HUDEP-2 (cell line): ENCODE measurements at regions not wholly inside any gene's neighbourhood (a gene's known extent, or its start where the extent isn't known, plus 50 kb on each side); places are given as distances from the start of the nearest gene placed in this dataset.

Source experiments
- DNase-seq, 76 experiments: peaks; one replicate each; lab custom pipeline; 2025; ENCODE audit not compliant: unreplicated experiment in 76 of 76; lab: John Stamatoyannopoulos, UW

GRCh38 chr11:70807195-70807543 lies 408.8 kb downstream of the CTTN start:
- no peak for DNase-seq

- DNase-seq, result no peak
Measured at GRCh38 chr11:70808686-70809375, 410.5 kb downstream of the CTTN start.

GRCh38 chr11:70810133-70810532 lies 411.8 kb downstream of the CTTN start:
- no peak for DNase-seq

- DNase-seq, result no peak
Measured at GRCh38 chr11:70810681-70811080, 412.4 kb downstream of the CTTN start.

- no peak for DNase-seq
Measured at GRCh38 chr11:70811483-70811882, 413.2 kb downstream of the CTTN start.

GRCh38 chr11:70811915-70812314 lies 413.6 kb downstream of the CTTN start:
- DNase-seq, result no peak

- no peak for DNase-seq
Measured at GRCh38 chr11:70812472-70812871, 414.1 kb downstream of the CTTN start.

GRCh38 chr11:70813651-70814050 lies 415.3 kb downstream of the CTTN start:
- DNase-seq, result no peak

- no peak for DNase-seq
Measured at GRCh38 chr11:70815485-70815832, 417.1 kb downstream of the CTTN start.

GRCh38 chr11:70816156-70816678 lies 417.9 kb downstream of the CTTN start:
- DNase-seq, result no peak

GRCh38 chr11:70818351-70818750 lies 420.0 kb downstream of the CTTN start:
- DNase-seq, result no peak

- no peak for DNase-seq
Measured at GRCh38 chr11:70819022-70819421, 420.7 kb downstream of the CTTN start.

- no peak for DNase-seq
Measured at GRCh38 chr11:70820311-70820710, 422.0 kb downstream of the CTTN start.

- no peak for DNase-seq
Measured at GRCh38 chr11:70820712-70821111, 422.4 kb downstream of the CTTN start.

GRCh38 chr11:70823771-70824170 lies 425.4 kb downstream of the CTTN start:
- no peak for DNase-seq

GRCh38 chr11:70824605-70825245 lies 426.4 kb downstream of the CTTN start:
- peak in 1 of 76 experiments; percentile 4 for DNase-seq

- no peak for DNase-seq
Measured at GRCh38 chr11:70825893-70826540, 426.4 kb downstream of the SHANK2 start.

GRCh38 chr11:70826541-70827335 lies 425.6 kb downstream of the SHANK2 start:
- no peak for DNase-seq

GRCh38 chr11:70828593-70829082 lies 423.7 kb downstream of the SHANK2 start:
- DNase-seq, result no peak

- DNase-seq, result no peak
Measured at GRCh38 chr11:70829134-70829885, 423.1 kb downstream of the SHANK2 start.
